ENCODE measurements at regions not wholly inside any gene's neighbourhood (a gene's known extent, or its start where the extent isn't known, plus 50 kb on each side); places are given as distances from the start of the nearest gene placed in this dataset.
A peak's percentile ranks its signal among the peaks of the same experiment; 100 is the strongest.

DNA sequence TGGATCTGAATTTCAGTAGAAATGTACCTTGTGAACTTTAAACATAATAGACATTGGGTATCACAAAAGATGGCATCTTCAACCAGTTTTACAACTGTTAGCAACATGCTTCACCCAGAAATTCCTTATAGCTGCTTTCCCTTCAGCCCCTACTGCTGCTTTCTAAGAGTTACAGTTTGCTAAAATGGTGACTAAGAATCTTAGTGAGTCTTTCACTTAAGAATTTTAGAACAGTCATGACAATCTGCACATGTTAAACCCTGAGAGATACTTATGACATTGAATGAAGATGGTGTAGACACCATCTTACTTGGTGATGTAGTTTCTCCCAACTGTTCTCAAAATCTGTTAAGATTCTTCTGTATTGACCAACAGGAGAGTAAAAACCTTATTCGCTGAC lies 129.7 kb upstream of the UBE2E1 start:
- H3K79me2 ChIP-seq (ENCODE audit: control insufficient read depth, insufficient read depth, low read length, unreplicated experiment), result no peaks in the 10 kb centered on the region

DNA sequence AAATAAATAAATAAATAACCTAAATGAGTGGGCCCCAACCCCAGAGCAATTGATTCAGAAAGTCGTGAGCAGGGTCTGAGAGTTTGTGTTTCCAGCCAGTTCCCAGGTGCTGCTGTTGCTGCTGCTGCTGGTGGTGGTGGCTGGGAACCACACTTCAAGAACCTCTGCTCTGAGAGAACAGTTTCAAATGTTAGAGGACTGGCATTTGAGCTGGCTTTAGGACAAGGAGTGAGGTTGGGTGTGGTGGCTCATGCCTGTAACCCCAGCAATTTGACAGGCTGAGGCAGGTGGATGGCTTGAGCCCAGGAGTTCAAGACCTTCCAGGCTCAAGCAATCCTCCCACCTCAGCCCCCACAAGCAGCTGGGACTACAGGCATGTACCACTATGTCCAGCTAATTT lies 123.1 kb upstream of the UBE2E1 start:
- Histone ChIP-seq H3K27ac (ENCODE audit: low read depth, low read length) (no peak overlapping the region), H3K79me2 (ENCODE audit: control insufficient read depth, insufficient read depth, low read length, unreplicated experiment) (no peaks in the 10 kb centered on the region), H3K4me3 (ENCODE audit: low read depth, low read length) (no peak overlapping the region), H3K36me3 (ENCODE audit: insufficient read depth, low read length) (no peaks in the 10 kb centered on the region), H2AFZ (ENCODE audit: low read length, unreplicated experiment) (no peak overlapping the region), H3K27me3 (ENCODE audit: insufficient read depth, low read length) (no peaks in the 10 kb centered on the region), H3K4me1 (ENCODE audit: control insufficient read depth, insufficient read depth, low read length, unreplicated experiment) (peaks cover 20% of the 10 kb centered on the region)

More for the DNA sequence above, 129.7 kb upstream of the UBE2E1 start:
- no peaks in the 10 kb centered on the region for H3K4me1 ChIP-seq (ENCODE audit: control insufficient read depth, insufficient read depth, low read length, unreplicated experiment)
- no peak overlapping the region for H3K27ac ChIP-seq (ENCODE audit: low read depth, low read length)
- H2AFZ ChIP-seq (ENCODE audit: low read length, unreplicated experiment), result no peak overlapping the region
- no peaks in the 10 kb centered on the region for H3K36me3 ChIP-seq (ENCODE audit: insufficient read depth, low read length)
- no peak overlapping the region for H3K4me3 ChIP-seq (ENCODE audit: low read depth, low read length)
- H3K27me3 ChIP-seq (ENCODE audit: insufficient read depth, low read length), result no peaks in the 10 kb centered on the region

DNA sequence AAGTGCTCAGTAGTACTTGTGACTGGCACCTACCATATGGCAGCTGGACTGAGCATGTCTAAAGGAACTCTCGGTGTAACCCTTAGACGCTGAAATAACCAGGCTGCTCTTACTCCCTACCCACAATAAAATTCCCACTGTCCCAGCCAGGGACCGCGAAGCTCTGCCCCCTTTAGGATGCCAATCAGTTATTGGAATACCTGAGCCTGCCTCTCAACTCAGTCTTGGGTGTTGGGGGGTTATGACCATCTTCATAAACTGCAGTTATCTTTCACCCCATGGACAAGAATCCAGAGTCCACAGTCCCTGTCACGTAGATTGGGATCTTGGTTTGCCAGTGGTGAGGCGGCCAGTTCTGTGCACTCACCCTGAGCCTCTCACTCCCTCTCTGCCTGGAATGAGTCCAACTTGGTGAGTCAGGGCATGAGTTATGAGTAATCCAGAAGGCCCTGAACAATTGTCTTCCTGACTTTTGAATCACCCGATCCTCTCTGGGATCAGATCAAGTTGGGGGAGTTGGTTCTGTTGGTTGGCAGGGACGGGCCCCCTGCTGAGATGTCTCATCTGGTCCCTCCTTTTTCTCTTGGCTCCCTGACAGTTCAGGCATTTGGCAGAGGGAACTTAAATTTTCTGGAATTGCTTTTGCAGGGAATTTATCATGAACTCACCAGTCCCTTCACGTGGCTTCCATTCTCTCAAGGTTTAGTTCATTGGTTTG lies 120.1 kb upstream of the UBE2E1 start:
- peak overlapping the region; percentile 83 for H3K27ac ChIP-seq (ENCODE audit: low read depth, low read length)
- peaks cover 20% of the 10 kb centered on the region for H3K4me1 ChIP-seq (ENCODE audit: control insufficient read depth, insufficient read depth, low read length, unreplicated experiment)
- no peaks in the 10 kb centered on the region for H3K79me2 ChIP-seq (ENCODE audit: control insufficient read depth, insufficient read depth, low read length, unreplicated experiment)
- H3K36me3 ChIP-seq (ENCODE audit: insufficient read depth, low read length), result no peaks in the 10 kb centered on the region
- no peaks in the 10 kb centered on the region for H3K27me3 ChIP-seq (ENCODE audit: insufficient read depth, low read length)
- H2AFZ ChIP-seq (ENCODE audit: low read length, unreplicated experiment), result peak overlapping the region; percentile 62
- H3K4me3 ChIP-seq (ENCODE audit: low read depth, low read length), result no peak overlapping the region

DNA sequence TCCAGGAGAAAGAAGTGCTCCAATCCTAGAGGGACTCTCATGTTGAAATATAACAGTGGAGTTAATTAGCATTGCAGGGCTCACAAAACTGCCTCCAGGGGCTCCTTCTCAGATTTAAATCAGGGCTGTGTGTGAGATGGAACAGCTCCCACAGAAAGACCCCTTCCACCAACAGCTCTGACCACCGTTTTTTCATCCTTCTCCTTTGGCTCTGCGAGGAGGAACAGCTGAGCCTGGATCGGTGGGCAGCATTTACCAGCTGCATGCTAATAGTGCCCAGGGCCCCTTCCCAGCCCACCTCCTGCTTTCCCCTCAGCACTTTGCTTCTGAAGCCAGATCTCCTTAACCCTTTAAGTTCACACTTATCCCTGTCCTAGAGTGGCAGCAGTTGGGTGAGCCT lies 119.2 kb upstream of the UBE2E1 start:
- Histone ChIP-seq H3K27me3 (ENCODE audit: insufficient read depth, low read length) (no peaks in the 10 kb centered on the region), H3K4me3 (ENCODE audit: low read depth, low read length) (no peak overlapping the region), H2AFZ (ENCODE audit: low read length, unreplicated experiment) (no peak overlapping the region), H3K27ac (ENCODE audit: low read depth, low read length) (peak overlapping the region; percentile 62), H3K79me2 (ENCODE audit: control insufficient read depth, insufficient read depth, low read length, unreplicated experiment) (no peaks in the 10 kb centered on the region), H3K4me1 (ENCODE audit: control insufficient read depth, insufficient read depth, low read length, unreplicated experiment) (peaks cover 20% of the 10 kb centered on the region), H3K36me3 (ENCODE audit: insufficient read depth, low read length) (no peaks in the 10 kb centered on the region)

DNA sequence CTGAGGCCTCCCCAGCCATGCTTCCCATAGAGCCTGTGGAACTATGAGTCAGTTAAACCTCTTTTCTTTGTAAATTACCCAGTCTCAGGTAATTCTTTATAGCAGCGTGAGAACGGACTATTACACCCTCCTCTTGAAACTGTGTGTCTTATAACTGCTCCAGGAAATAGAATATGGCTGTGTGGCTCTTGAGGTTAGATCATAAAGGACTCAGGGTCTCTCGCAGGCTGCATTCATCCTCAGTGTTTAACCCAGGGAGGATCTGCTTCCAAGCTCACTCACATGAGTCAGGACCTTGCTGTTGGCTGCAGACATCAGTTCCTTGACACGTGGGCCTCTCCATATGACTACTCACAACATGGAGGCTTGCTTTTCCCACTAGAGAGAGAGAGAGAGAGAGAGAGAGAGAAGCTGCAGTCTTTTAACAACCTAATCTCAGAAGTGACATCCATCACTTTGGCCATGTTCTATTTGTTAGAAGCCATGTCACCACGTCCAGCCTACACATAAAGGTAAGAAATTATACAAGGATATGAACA lies 114.3 kb upstream of the UBE2E1 start:
- H3K27ac ChIP-seq (ENCODE audit: low read depth, low read length), result no peak overlapping the region
- no peak overlapping the region for H2AFZ ChIP-seq (ENCODE audit: low read length, unreplicated experiment)
- peaks cover 7% of the 10 kb centered on the region for H3K4me1 ChIP-seq (ENCODE audit: control insufficient read depth, insufficient read depth, low read length, unreplicated experiment)
- no peaks in the 10 kb centered on the region for H3K27me3 ChIP-seq (ENCODE audit: insufficient read depth, low read length)
- no peaks in the 10 kb centered on the region for H3K36me3 ChIP-seq (ENCODE audit: insufficient read depth, low read length)
- no peaks in the 10 kb centered on the region for H3K79me2 ChIP-seq (ENCODE audit: control insufficient read depth, insufficient read depth, low read length, unreplicated experiment)
- no peak overlapping the region for H3K4me3 ChIP-seq (ENCODE audit: low read depth, low read length)

DNA sequence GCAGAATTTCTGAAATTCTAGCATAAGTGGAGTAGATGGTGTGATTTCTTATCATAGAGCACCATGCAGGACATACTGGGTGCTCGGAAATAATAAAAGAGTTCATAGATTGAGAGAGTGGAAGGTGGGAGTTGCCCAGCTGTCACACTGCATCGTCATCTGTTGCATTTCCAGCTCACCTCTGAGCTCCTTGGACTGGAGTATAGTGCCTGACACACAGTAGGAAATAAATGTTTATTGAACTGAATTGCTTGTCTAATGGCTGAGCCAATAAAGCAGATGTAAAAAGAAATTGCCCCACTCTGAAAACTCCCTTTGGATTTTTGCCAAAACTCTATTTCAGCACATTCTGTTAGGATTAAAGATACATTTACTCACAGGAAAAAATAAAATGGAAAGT lies 108.9 kb upstream of the UBE2E1 start:
- Histone ChIP-seq H3K4me1 (ENCODE audit: control insufficient read depth, insufficient read depth, low read length, unreplicated experiment) (peaks cover 8% of the 10 kb centered on the region), H3K4me3 (ENCODE audit: low read depth, low read length) (no peak overlapping the region), H3K79me2 (ENCODE audit: control insufficient read depth, insufficient read depth, low read length, unreplicated experiment) (no peaks in the 10 kb centered on the region), H3K27me3 (ENCODE audit: insufficient read depth, low read length) (no peaks in the 10 kb centered on the region), H2AFZ (ENCODE audit: low read length, unreplicated experiment) (no peak overlapping the region), H3K36me3 (ENCODE audit: insufficient read depth, low read length) (no peaks in the 10 kb centered on the region), H3K27ac (ENCODE audit: low read depth, low read length) (no peak overlapping the region)

DNA sequence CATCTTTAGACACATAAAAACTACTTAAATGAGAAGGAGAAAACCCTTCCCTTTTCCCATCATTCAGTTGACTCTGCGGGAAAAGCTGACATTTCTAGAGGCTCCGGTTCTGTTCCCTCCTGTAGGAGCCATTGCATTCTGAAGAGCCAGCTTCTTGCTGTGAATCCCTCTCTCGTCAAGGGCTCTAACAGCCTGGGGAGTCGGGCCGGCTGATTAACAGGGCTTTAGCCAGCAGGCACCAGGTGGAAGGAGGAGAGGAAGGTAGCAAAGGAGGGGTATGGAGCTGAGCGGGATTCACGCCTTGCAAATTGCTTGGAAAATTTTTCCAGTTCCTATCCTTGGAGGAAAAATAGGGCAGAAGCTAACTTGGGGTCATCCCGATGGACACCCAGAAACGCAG lies 108.3 kb upstream of the UBE2E1 start:
- H3K4me1 ChIP-seq (ENCODE audit: control insufficient read depth, insufficient read depth, low read length, unreplicated experiment), result peaks cover 14% of the 10 kb centered on the region
- H3K79me2 ChIP-seq (ENCODE audit: control insufficient read depth, insufficient read depth, low read length, unreplicated experiment), result no peaks in the 10 kb centered on the region
- H3K27me3 ChIP-seq (ENCODE audit: insufficient read depth, low read length), result no peaks in the 10 kb centered on the region
- no peaks in the 10 kb centered on the region for H3K36me3 ChIP-seq (ENCODE audit: insufficient read depth, low read length)
- no peak overlapping the region for H3K27ac ChIP-seq (ENCODE audit: low read depth, low read length)
- H2AFZ ChIP-seq (ENCODE audit: low read length, unreplicated experiment), result no peak overlapping the region
- no peak overlapping the region for H3K4me3 ChIP-seq (ENCODE audit: low read depth, low read length)

DNA sequence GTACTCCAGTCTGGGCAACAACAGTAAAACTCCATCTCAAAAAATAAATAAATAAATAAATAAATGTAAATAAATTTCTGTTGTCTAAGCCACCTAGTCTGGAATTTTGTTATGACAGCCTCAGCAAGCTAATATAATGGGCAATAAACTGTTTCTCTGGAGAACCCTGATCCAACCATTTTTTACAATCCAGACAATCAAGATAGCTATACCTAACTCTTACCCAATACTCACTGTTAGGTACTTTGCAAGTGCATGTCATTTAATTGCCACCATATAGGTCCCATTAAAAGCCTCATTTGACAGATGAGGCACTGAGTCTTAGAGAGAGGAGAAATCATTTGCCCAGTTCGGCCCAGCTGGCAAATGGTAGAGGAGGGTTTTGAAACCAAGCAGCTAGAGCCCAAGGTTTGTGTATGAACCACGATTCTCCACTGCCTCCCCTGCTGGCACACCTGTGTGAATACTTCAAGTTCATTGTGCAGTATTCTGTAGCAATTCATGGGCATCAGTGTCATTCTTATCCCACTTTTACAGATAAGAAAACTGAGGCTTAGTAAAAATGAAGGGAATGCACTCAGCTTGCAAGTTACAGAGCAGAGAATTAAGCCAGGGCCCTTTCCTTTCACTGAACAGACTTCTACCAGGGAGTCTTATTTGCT lies 107.0 kb upstream of the UBE2E1 start:
- no peak overlapping the region for H3K4me3 ChIP-seq (ENCODE audit: low read depth, low read length)
- no peaks in the 10 kb centered on the region for H3K79me2 ChIP-seq (ENCODE audit: control insufficient read depth, insufficient read depth, low read length, unreplicated experiment)
- H3K27ac ChIP-seq (ENCODE audit: low read depth, low read length), result no peak overlapping the region
- H3K36me3 ChIP-seq (ENCODE audit: insufficient read depth, low read length), result no peaks in the 10 kb centered on the region
- no peak overlapping the region for H2AFZ ChIP-seq (ENCODE audit: low read length, unreplicated experiment)
- peaks cover 17% of the 10 kb centered on the region for H3K4me1 ChIP-seq (ENCODE audit: control insufficient read depth, insufficient read depth, low read length, unreplicated experiment)
- no peaks in the 10 kb centered on the region for H3K27me3 ChIP-seq (ENCODE audit: insufficient read depth, low read length)

DNA sequence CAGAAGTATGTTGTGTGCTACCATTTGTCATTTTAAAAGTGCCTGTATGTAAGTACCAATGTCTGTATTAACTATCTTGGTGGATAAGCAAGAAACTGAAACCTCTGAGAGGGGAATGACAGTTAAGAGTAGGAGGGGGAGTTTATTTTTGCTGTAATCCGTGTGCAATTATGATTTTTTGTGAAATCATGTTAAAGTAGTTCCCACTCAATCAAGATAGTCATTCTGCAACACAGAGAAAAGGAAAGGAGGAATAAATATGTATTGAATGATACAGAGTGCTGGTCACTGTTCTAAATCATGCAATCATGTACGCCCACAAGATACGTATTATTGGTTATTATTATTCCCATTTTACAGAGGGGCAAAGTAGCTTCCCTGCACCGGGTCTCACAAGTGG lies 105.1 kb upstream of the UBE2E1 start:
- H3K4me1 ChIP-seq (ENCODE audit: control insufficient read depth, insufficient read depth, low read length, unreplicated experiment), result peaks cover 20% of the 10 kb centered on the region
- no peaks in the 10 kb centered on the region for H3K79me2 ChIP-seq (ENCODE audit: control insufficient read depth, insufficient read depth, low read length, unreplicated experiment)
- H2AFZ ChIP-seq (ENCODE audit: low read length, unreplicated experiment), result no peak overlapping the region
- H3K27ac ChIP-seq (ENCODE audit: low read depth, low read length), result no peak overlapping the region
- H3K36me3 ChIP-seq (ENCODE audit: insufficient read depth, low read length), result no peaks in the 10 kb centered on the region
- H3K27me3 ChIP-seq (ENCODE audit: insufficient read depth, low read length), result no peaks in the 10 kb centered on the region
- no peak overlapping the region for H3K4me3 ChIP-seq (ENCODE audit: low read depth, low read length)

DNA sequence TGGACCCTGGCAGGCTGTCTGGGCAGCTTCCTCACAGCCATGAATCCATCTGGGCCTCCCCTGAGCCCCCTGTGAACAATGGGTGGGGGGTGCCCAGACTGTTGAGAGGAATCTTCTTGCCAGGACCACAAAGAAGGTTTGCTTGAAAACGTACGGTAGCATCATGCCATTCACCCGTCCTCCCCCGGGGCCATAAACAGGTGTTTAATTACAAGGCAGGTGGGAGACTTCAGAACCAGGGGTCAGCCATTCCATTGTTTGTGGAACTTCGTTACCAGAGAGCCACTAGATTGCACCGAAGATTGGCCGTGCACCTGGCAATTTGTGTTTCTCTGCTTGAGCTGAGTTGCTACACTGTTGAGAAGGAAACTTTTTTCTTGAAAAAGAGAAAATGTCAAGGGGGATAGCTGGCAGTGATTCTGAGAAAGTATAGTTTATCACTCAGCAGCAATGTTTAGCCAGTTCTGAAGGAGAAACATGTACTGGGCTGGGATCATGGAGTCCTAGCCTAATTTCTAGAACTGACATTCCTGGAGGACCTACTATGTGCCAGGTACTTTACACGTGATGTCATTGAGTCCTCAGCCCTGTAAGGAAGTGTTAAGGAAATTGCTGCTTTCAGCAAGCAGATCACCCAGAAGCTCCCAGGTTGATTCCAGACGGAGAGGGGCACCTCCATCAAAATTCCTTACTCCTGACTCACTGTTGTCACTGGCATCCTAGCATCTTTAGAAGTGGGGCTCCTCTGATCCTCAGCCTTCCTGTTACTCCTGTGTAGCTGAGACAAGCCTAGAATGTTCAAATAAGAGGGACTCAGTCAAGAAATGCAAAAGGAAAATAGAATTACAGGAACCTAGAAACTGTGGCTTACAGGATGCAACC lies 103.8 kb upstream of the UBE2E1 start:
- H3K79me2 ChIP-seq (ENCODE audit: control insufficient read depth, insufficient read depth, low read length, unreplicated experiment), result no peaks in the 10 kb centered on the region
- H3K27ac ChIP-seq (ENCODE audit: low read depth, low read length), result no peak overlapping the region
- H3K27me3 ChIP-seq (ENCODE audit: insufficient read depth, low read length), result no peaks in the 10 kb centered on the region
- H3K36me3 ChIP-seq (ENCODE audit: insufficient read depth, low read length), result no peaks in the 10 kb centered on the region
- H3K4me3 ChIP-seq (ENCODE audit: low read depth, low read length), result no peak overlapping the region
- no peak overlapping the region for H2AFZ ChIP-seq (ENCODE audit: low read length, unreplicated experiment)
- H3K4me1 ChIP-seq (ENCODE audit: control insufficient read depth, insufficient read depth, low read length, unreplicated experiment), result peaks cover 17% of the 10 kb centered on the region
